ENCODE measurements at regions not wholly inside any gene's neighbourhood (a gene's known extent, or its start where the extent isn't known, plus 50 kb on each side); places are given as distances from the start of the nearest gene placed in this dataset.
A peak's percentile ranks its signal among the peaks of the same experiment; 100 is the strongest.

GRCh38 chr5:148730270-148730669 is 75.9 kb upstream of the HTR4 start:
- no peaks in the 10 kb centered on the region for H3K36me3 Mint-ChIP-seq (ENCODE audit: insufficient read depth)

GRCh38 chr5:148730942-148731898 is 76.9 kb upstream of the HTR4 start:
- Mint-ChIP-seq H3K4me3 (ENCODE audit: low read depth) (no peak overlapping the region), H3K9me3 (ENCODE audit: low read depth) (no peaks in the 10 kb centered on the region), H3K36me3 (ENCODE audit: insufficient read depth) (no peaks in the 10 kb centered on the region), H3K27me3 (peaks cover 3% of the 10 kb centered on the region), H3K4me1 (ENCODE audit: low read depth) (peaks cover under 1% of the 10 kb centered on the region), H3K27ac (no peak overlapping the region)
- peak; percentile 52 for DNase-seq (ENCODE audit: low spot score, unreplicated experiment)
- TF ChIP-seq CTCF (IDR thresholded peaks at IDR 0.05; ENCODE audit: unreplicated experiment), result peak; percentile 98

More at GRCh38 chr5:148730270-148730669, 75.9 kb upstream of the HTR4 start:
- H3K4me3 Mint-ChIP-seq (ENCODE audit: low read depth), result no peak overlapping the region
- H3K9me3 Mint-ChIP-seq (ENCODE audit: low read depth), result no peaks in the 10 kb centered on the region
- H3K27me3 Mint-ChIP-seq, result peaks cover 2% of the 10 kb centered on the region
- no peaks in the 10 kb centered on the region for H3K4me1 Mint-ChIP-seq (ENCODE audit: low read depth)
- H3K27ac Mint-ChIP-seq, result no peak overlapping the region
- no peak for DNase-seq (ENCODE audit: low spot score, unreplicated experiment)
- TF ChIP-seq CTCF (IDR thresholded peaks at IDR 0.05; ENCODE audit: unreplicated experiment), result no peak

- Mint-ChIP-seq H3K4me1 (ENCODE audit: low read depth) (peaks cover 10% of the 10 kb centered on the region), H3K4me3 (ENCODE audit: low read depth) (no peak overlapping the region), H3K27me3 (peaks cover 8% of the 10 kb centered on the region), H3K27ac (no peak overlapping the region), H3K36me3 (ENCODE audit: insufficient read depth) (no peaks in the 10 kb centered on the region), H3K9me3 (ENCODE audit: low read depth) (no peaks in the 10 kb centered on the region)
- no peak for TF ChIP-seq CTCF (IDR thresholded peaks at IDR 0.05; ENCODE audit: unreplicated experiment)
- DNase-seq (ENCODE audit: low spot score, unreplicated experiment), result no peak
These were observed 78.4 kb upstream of the HTR4 start for GRCh38 chr5:148732692-148733091.

- H3K4me1 Mint-ChIP-seq (ENCODE audit: low read depth), result peaks cover 20% of the 10 kb centered on the region
- H3K27ac Mint-ChIP-seq, result no peak overlapping the region
- no peak overlapping the region for H3K4me3 Mint-ChIP-seq (ENCODE audit: low read depth)
- no peaks in the 10 kb centered on the region for H3K36me3 Mint-ChIP-seq (ENCODE audit: insufficient read depth)
- H3K27me3 Mint-ChIP-seq, result peaks cover 12% of the 10 kb centered on the region
- peak; percentile 76 for TF ChIP-seq CTCF (IDR thresholded peaks at IDR 0.05; ENCODE audit: unreplicated experiment)
- peak; percentile 62 for DNase-seq (ENCODE audit: low spot score, unreplicated experiment)
- H3K9me3 Mint-ChIP-seq (ENCODE audit: low read depth), result no peaks in the 10 kb centered on the region
These were observed 79.5 kb upstream of the HTR4 start for GRCh38 chr5:148733601-148734438.

- peaks cover 12% of the 10 kb centered on the region for H3K27me3 Mint-ChIP-seq
- H3K36me3 Mint-ChIP-seq (ENCODE audit: insufficient read depth), result no peaks in the 10 kb centered on the region
- TF ChIP-seq CTCF (IDR thresholded peaks at IDR 0.05; ENCODE audit: unreplicated experiment), result no peak
- peaks cover 27% of the 10 kb centered on the region for H3K4me1 Mint-ChIP-seq (ENCODE audit: low read depth)
- no peaks in the 10 kb centered on the region for H3K9me3 Mint-ChIP-seq (ENCODE audit: low read depth)
- no peak for DNase-seq (ENCODE audit: low spot score, unreplicated experiment)
- H3K27ac Mint-ChIP-seq, result no peak overlapping the region
- H3K4me3 Mint-ChIP-seq (ENCODE audit: low read depth), result no peak overlapping the region
These were observed 80.2 kb upstream of the HTR4 start for GRCh38 chr5:148734518-148734917.
